Liver (tissue), 3 donors: ENCODE measurements at regions not wholly inside any gene's neighbourhood (a gene's known extent, or its start where the extent isn't known, plus 50 kb on each side); places are given as distances from the start of the nearest gene placed in this dataset.

Source experiments
- CTCF ChIP-seq: fragments of 150-350 bp; IDR thresholded peaks from 2 replicates; pipeline ENCODE4 v1.5.1; 2017; ENCODE audit warnings: improper control_type of control experiment, low read depth, low read length; ENCODE audit not compliant: missing input control
- NR2F2 ChIP-seq: IDR thresholded peaks from 2 replicates; pipeline ENCODE4 v1.6.1; 2016; ENCODE audit warnings: antibody characterized with exemption
- donor health status: healthy.
- donor health status: healthy.

GRCh38 chr3:159166899-159167586, 365.2 kb downstream of the MFSD1 start:
- no peak for TF ChIP-seq CTCF
- TF ChIP-seq NR2F2 = no peak
